K562 (cell line): ENCODE measurements at regions not wholly inside any gene's neighbourhood (a gene's known extent, or its start where the extent isn't known, plus 50 kb on each side); places are given as distances from the start of the nearest gene placed in this dataset. TPM values are rescaled to one million over a fixed set of nuclear protein-coding genes. Genes with fewer than 3 reads are reported as not detected.

Experiments used
- HBP1 ChIP-seq: fragments of 450-650 bp; formaldehyde crosslinking; IDR thresholded peaks from 2 replicates; pipeline ENCODE4 v1.4.0; 2022; ENCODE audit warnings: missing genetic modification characterization
- microRNA counts: library from miRNA; unstranded; fragments of <30 nt; microRNA quantifications from one replicate; lab custom pipeline; 2016
- microRNA-seq: library from miRNA; unstranded; fragments of <30 nt; microRNA quantifications from one replicate; pipeline ENCODE4, GENCODE V29; 2018; ENCODE audit warnings: borderline microRNAs expressed
- small RNA-seq: library from RNA; depleted of rRNA; stranded (forward); fragments of <200 nt; gene quantifications from one replicate; pipeline ENCODE3, GENCODE V24; 2014

- no peak for TF ChIP-seq HBP1 (CRISPR knock-in tag)
- TF ChIP-seq, all 486 proteins: peak for 0
These were observed 50.7 kb upstream of the ELL2 start (continued) for GRCh38 chr5:96012399-96012798.

MicroRNAs in the stretch of these regions (microRNA counts, 767-probe panel; counts per million panel counts)
- 1,510 counts per million, percentile 37 among the panel's probes with 10 or more counts for microRNA hsa-miR-583 (lab: Ali Mortazavi, UCI)

Small RNA genes lying in the stretch of these regions (microRNA-seq; reads per million reads assigned to microRNA genes)
- not detected for gene MIR583

Small RNA genes lying in the stretch of these regions (small RNA-seq; reads per million reads assigned to genes)
- gene MIR583 (not detected), gene RNU6-524P (not detected)
